Fibroblast of pulmonary artery (primary cell): ENCODE measurements at regions not wholly inside any gene's neighbourhood (a gene's known extent, or its start where the extent isn't known, plus 50 kb on each side); places are given as distances from the start of the nearest gene placed in this dataset.
A peak's percentile ranks its signal among the peaks of the same experiment; 100 is the strongest.

Source experiments
- DNase-seq: peaks from one replicate; pipeline ENCODE4 v3.0.0-alpha.2; 2010; ENCODE audit warnings: low read depth
- H3K4me3 ChIP-seq: replicated peaks from 2 replicates; pipeline ENCODE4 v1.5.1; 2011; ENCODE audit warnings: low read depth, mild to moderate bottlenecking, control low read depth, low read length, moderate library complexity
- CTCF ChIP-seq: IDR thresholded peaks from 2 replicates; pipeline ENCODE4 v1.5.1; 2011; ENCODE audit warnings: mild to moderate bottlenecking, control low read depth, low read length, inconsistent platforms; ENCODE audit errors: missing control alignments

GRCh38 chr1:79323239-79324025, 316.9 kb upstream of the ADGRL4 start:
- no peak overlapping the region for H3K4me3 ChIP-seq
- peak; percentile 99 for DNase-seq
- no peak for TF ChIP-seq CTCF

- DNase-seq, result peak; percentile 47
- TF ChIP-seq CTCF, result peak; percentile 18
- H3K4me3 ChIP-seq, result no peak overlapping the region
Measured at GRCh38 chr1:79322511-79323027, 316.0 kb upstream of the ADGRL4 start.

GRCh38 chr1:79312438-79312837, 305.9 kb upstream of the ADGRL4 start:
- no peak for TF ChIP-seq CTCF
- DNase-seq, result no peak
- no peak overlapping the region for H3K4me3 ChIP-seq

- no peak overlapping the region for H3K4me3 ChIP-seq
- TF ChIP-seq CTCF, result no peak
- DNase-seq, result no peak
Measured at GRCh38 chr1:79310609-79311008, 304.1 kb upstream of the ADGRL4 start.

GRCh38 chr1:79304131-79304530, 297.6 kb upstream of the ADGRL4 start:
- DNase-seq, result no peak
- no peak for TF ChIP-seq CTCF

GRCh38 chr1:79303040-79303439, 296.5 kb upstream of the ADGRL4 start:
- H3K4me3 ChIP-seq, result no peak overlapping the region
- DNase-seq, result no peak
- TF ChIP-seq CTCF, result no peak

More at GRCh38 chr1:79304131-79304530, 297.6 kb upstream of the ADGRL4 start:
- H3K4me3 ChIP-seq, result no peak overlapping the region
